HG03066 (cell line): ENCODE measurements at regions not wholly inside any gene's neighbourhood (a gene's known extent, or its start where the extent isn't known, plus 50 kb on each side); places are given as distances from the start of the nearest gene placed in this dataset.

Source experiments
- ATAC-seq: cut with Tn5 transposase; IDR thresholded peaks from one replicate; pipeline ENCODE4 v1.9.1; 2021; ENCODE audit warnings: low read depth; ENCODE audit not compliant: unreplicated experiment

GRCh38 chr6:43860285-43860684, 90.3 kb downstream of the VEGFA start:
- ATAC-seq = no peak

GRCh38 chr6:43859213-43859612, 89.2 kb downstream of the VEGFA start:
- no peak for ATAC-seq

- no peak for ATAC-seq
Observed at GRCh38 chr6:43858161-43859153, 88.4 kb downstream of the VEGFA start.

GRCh38 chr6:43856005-43856765, 86.2 kb downstream of the VEGFA start:
- ATAC-seq = no peak

GRCh38 chr6:43855247-43855646, 85.2 kb downstream of the VEGFA start:
- ATAC-seq = no peak

GRCh38 chr6:43853066-43853650, 83.1 kb downstream of the VEGFA start:
- no peak for ATAC-seq

GRCh38 chr6:43852350-43852864, 82.4 kb downstream of the VEGFA start:
- ATAC-seq = no peak

GRCh38 chr6:43851204-43851865, 81.3 kb downstream of the VEGFA start:
- no peak for ATAC-seq

- no peak for ATAC-seq
Observed at GRCh38 chr6:43850314-43851203, 80.5 kb downstream of the VEGFA start.

GRCh38 chr6:43849844-43850243, 79.8 kb downstream of the VEGFA start:
- no peak for ATAC-seq

GRCh38 chr6:43848671-43849391, 78.8 kb downstream of the VEGFA start:
- ATAC-seq = no peak

GRCh38 chr6:43847741-43848630, 78.0 kb downstream of the VEGFA start:
- no peak for ATAC-seq

GRCh38 chr6:43846556-43846955, 76.5 kb downstream of the VEGFA start:
- no peak for ATAC-seq

GRCh38 chr6:43845646-43846045, 75.6 kb downstream of the VEGFA start:
- no peak for ATAC-seq

GRCh38 chr6:43843669-43844171, 73.7 kb downstream of the VEGFA start:
- ATAC-seq = no peak

- no peak for ATAC-seq
Observed at GRCh38 chr6:43843097-43843645, 73.2 kb downstream of the VEGFA start.

- ATAC-seq = no peak
Observed at GRCh38 chr6:43842231-43842794, 72.3 kb downstream of the VEGFA start.
